Stimulated activated CD8-positive, alpha-beta memory T cell treated with anti-CD3 and anti-CD28 coated beads, Interleukin-2, amount 100 ng/mL, for 48 hours (primary cell): ENCODE measurements at regions not wholly inside any gene's neighbourhood (a gene's known extent, or its start where the extent isn't known, plus 50 kb on each side); places are given as distances from the start of the nearest gene placed in this dataset.

Source experiments
- DNase-seq, 2 donors: peaks; one replicate each; pipeline ENCODE4 v3.0.0-alpha.2; 2020; ENCODE audit warnings: low read depth in 2 of 2

DNA sequence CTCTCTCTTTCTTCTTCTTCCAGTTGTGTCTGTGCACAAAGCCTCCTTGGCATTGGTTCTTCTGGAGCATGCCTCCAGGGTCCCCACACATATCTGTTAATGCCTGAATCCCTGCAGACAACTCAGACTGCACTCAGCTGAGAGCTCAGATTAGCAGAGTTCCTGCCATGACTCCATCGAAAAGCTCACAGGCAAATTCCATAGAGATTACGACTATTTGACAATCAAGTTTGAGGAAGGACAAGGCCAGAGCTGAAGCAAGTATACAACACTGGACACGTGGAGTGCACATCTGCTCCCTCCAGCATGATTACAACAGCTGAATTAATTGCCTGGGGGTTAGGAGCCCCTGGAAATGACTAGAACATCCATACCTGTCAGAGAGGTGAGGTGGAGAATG is 190.7 kb downstream of the INSIG2 start:
- no peak for DNase-seq

DNA sequence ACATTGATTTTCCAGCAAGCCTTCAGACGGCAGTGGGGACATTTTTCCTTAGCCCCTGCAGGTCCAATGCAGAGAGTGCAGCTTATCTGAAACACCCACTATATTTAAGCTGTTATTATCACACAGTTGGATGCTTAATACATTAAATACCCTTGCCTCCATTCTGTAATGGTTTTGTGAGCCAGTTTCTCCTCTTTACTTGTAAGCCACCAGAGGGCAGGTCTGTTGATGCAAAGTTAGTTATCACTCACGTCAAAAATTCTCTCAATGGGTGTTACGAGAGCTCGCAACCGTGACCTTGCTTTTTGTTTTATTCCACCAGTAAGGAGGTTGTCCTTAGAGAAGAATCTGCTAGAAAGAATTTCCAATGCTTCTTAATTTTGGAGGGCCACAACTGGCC is 189.8 kb downstream of the INSIG2 start:
- no peak for DNase-seq

DNA sequence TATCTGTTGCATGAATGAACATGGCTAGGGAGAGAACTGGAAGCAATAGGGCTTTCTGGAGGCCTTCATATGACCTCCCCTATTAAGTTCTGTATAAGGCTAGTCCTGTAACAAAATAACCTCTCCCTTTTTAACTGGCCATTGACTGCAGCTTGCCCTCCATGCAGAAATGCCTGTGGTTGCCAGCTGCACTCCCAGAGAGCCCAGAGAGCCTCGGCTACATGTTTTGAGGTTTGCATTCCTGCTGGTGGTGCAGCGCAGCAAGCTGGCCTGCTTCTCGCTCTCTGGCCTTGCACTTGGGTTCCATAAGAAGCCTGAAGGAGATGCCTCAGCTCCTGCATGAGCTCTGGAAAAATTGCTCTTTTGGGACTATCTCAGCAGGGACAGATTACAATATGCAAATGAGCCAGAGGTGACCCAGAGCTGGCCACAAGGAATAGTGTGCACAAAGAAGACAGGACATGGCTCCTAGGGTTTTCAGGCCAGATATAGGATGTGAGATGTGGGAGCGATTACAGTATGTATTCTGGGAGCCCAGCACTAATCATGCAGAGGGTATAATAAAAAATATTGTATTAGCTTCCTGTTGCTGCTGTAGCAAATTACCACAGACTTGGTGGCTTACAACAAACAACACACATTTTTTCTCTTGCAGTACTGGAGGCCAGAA is 186.7 kb downstream of the INSIG2 start:
- DNase-seq, result no peak

DNA sequence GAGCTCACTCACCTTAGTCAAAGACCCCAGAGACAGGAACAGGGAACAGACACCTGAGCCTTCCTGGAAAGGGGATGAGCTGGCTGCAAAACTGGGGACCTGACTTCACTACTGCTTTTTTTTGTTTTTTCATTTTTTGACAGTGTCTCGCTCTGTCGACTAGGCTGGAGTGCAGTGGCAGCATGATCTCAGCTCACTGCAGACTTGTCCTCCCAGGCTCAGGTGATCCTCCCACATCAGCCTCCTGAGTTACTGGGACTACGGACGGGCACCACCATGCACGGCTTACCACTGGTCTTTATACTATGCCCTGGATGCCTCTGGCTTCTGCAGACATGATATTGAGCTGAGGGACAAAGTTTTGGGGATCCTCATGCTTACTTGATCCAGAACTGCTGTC is 184.1 kb downstream of the INSIG2 start:
- DNase-seq, result no peak

DNA sequence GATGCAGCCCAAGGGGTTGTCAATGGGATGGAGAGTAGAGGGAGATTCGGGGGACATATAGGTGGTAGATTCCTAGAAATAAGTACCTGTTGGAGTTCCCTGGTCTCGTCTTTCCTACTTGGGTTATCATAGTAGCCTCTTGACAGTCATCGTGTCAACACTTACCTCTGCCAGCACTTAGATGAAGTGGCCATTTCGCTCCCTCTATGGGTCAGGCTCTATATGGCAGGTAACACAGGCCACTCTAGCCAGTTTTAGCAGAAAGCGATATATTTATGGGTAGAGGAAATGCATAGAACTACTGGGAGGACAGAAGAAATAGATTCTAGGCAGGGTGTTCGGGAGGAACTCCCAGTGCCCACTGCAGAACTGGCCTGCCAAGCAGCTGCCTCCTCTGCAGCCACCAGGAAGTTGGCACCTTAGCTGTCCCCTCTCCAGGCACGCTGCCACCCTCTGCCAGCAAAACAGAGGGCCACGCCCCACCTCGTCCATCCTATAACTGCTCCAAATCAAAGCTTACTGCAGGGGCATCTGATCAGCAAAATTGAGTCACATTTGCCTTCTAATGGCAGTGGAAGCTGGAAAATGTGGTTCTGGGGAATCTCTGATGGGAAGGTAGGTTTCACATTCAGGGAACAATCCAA is 181.3 kb downstream of the INSIG2 start:
- DNase-seq, result no peak

- no peak for DNase-seq
Observed at GRCh38 chr2:118268268-118268667, 180.0 kb downstream of the INSIG2 start.

GRCh38 chr2:118265873-118266455 is 177.7 kb downstream of the INSIG2 start:
- DNase-seq, result no peak

DNA sequence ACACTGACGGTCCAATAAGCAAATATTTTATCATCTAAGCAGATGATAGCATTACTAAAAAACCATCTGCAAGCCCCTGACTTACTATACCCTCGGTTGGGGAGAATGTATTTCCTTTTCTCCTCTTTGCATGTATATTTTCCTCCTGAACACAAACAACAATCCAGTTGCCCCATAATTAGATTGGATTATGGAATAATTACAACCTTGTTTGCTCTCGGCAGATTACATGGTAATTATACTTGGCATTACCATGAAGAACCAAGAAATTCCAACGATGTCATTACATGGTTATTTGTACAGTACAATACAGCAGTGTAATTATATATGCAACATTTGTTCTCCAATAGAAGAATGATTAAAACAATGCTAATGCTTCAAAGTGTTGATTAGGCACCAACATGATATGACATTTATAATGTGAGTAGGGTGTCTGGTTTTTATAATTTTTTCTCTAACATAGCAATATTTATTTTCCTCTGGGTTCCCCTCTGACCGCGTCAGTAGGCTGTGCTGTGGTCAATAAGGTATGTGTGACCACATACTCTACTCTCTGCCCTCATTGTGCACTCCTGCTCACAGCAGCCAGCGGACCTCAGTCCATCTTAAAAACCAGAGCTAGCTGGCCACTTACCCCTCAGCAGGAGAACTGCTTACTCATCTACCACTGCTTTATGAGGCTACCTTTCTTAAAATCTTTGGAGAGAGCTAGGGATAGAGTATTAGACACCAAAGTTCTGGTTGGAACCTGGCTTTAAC is 176.1 kb downstream of the INSIG2 start:
- DNase-seq, result no peak

- no peak for DNase-seq
Observed at GRCh38 chr2:118257696-118258095, 169.4 kb downstream of the INSIG2 start.

DNA sequence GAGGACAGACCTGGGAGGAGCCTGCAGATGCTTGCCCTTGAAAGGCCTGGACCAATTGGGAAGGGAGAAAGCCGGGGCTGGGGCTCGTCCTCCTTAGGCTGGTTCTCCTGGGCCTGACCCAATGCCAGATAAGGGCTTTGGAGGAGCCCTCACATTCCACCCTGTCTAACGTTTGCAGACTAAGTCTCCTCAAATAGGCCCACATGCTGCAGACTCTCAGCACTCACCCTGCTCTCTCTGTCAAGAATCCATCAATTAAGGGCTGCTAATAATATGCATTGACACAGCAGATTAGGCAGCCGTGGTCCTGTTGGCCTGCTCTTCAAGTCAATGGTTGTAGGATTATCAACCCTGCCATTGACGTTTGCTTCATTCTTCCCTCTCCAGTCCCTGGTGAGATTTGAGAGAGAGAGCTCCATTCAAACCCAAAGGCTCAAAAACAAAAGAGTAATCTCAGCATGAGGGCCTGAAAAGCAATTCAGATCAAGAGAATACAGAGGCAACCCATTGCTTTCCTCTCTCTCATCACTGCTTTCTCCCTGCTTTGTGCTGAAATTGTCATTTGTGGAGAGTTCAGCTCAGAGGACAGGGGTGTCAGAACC is 167.6 kb downstream of the INSIG2 start:
- DNase-seq, result no peak

- DNase-seq, result no peak
Observed at GRCh38 chr2:118255301-118255700, 167.0 kb downstream of the INSIG2 start.

DNA sequence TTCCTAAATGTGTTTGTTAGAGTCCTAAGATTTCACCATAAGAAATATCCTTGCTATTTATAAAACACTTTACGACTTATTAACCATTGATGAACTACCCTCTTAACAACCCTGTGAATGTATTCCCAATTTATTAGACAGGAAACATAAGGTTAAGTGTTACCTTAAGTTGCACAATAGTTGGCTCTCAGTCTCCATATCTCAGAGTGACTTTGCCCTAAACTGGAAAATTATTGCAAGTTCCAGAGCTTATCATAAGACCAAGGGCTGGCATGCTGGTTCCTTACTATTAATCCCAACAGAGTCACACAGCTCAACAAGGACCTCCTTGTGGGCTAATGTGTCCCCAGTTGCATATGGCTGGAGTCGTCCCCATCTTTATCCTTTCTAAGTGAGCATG is 165.8 kb downstream of the INSIG2 start:
- DNase-seq, result no peak

DNA sequence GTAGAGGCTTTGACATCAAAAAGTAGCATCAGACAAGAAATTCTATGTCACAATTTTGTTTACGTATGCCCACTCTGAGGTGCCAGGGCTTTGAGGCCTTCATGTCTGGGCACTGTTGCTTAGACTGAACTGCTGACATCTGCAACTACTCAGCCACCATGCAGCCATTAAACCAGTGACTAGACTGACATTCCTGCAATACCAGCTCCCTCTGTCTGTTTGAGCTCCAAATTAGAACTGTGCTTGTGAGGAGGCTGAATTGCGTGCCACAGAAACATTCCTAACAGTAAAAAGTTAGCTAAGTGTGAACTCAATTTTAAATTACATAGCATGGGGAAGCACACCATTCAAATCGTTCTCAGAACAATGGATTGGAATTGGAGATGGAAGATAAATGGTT is 163.2 kb downstream of the INSIG2 start:
- DNase-seq, result no peak

DNA sequence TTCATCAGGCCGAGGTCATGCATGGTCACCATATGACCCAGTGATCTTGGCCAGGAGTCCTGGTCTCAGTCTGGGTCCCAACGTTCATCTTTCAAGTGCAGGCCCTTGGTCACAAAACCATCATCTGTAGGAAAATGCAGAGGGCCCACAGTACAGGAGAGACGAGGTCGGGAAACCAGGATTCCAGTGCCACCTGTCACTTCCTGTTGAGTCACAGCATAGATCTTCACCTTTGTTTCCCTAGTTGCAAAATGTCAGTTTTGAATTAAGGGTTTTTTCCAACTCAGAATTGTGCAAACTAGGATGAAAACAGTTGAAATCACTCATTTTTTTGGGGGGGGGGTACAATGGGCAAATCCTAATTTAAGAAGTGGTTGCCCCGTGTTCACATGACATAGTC is 162.2 kb downstream of the INSIG2 start:
- no peak for DNase-seq

DNA sequence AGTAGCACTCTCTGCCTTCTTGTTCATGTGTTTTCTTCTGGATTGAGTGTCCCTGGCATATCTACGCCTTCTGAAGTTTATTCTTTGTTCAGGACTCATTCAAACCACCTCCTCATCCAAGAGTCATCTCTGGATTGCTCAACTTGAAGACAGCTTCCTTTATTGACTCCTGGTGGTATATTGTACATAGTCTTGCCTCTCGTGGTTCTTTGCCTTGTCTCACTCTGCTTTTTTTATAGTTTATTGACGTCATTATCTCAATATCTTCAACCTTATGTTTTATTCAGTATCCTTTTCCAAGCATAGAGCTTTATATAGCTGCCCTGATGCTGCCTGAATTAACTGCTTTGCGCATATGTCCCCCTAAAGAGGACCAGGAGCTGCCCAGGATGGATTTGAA is 161.7 kb downstream of the INSIG2 start:
- no peak for DNase-seq

DNA sequence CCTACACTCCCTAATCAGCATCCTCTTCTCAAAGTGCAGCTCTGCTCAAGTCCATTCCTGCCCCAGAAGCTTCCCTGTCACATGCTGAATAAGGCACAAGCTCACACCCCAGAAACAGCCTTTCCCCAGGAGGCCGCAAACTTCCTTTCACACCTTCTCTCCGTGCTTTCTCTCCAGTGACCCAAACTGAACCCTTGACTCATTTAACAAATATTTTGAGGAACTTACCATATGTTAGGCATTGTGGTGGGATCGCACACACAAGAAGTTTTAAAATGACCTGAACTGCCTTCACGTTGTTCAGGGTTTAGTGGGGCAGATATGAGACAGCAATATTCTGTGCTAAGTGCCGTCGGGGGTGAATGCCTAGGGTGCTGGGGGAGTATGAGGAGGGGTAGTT is 161.3 kb downstream of the INSIG2 start:
- no peak for DNase-seq

GRCh38 chr2:118246726-118247125 is 158.5 kb downstream of the INSIG2 start:
- DNase-seq, result no peak

GRCh38 chr2:118246079-118246478 is 157.8 kb downstream of the INSIG2 start:
- DNase-seq, result no peak

- no peak for DNase-seq
Observed at GRCh38 chr2:118244686-118245085, 156.4 kb downstream of the INSIG2 start.

DNA sequence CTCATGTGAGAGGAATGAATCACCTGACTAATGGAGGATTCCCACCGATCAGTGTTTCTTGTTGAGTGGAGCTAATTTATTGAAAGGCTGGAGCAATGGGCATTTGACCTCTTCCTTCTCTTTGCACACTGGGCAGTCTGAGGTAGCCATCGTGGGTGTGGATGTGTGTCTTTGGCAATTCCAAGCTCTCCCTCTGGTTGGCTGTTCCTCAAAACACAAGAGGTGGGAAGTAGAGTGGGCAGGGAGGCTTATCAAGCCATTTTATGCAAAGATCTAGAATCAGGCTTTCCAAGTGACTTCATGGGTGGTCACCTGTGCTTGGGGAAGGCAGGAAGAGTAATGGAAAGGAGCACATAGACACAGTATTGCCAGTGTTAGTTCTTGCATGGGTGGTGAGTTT is 154.8 kb downstream of the INSIG2 start:
- no peak for DNase-seq

DNA sequence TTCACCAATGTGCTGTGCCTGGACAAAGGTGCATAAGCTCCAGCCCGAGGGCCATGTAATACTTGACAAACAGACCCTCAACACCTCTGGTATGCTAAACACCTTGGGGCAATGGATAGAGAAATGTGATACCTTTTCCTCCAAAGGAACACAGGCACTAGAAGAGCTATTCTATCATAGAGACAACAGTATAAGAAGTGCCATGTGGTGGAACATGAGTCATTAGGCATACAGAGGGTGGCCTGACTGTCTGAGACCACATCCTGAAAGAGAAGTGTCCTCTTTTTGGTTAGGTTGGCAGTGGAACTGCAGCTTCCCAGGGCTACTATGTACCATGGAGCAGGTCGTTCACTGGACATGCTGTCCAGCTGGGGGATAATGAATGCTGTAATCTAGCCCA is 153.9 kb downstream of the INSIG2 start:
- no peak for DNase-seq

GRCh38 chr2:118241128-118241527 is 152.9 kb downstream of the INSIG2 start:
- DNase-seq, result no peak
